Thyroid gland (tissue), 4 donors: ENCODE measurements at regions not wholly inside any gene's neighbourhood (a gene's known extent, or its start where the extent isn't known, plus 50 kb on each side); places are given as distances from the start of the nearest gene placed in this dataset.

Experiments
- DNase-seq, 2 donors: peaks; one replicate each; pipeline ENCODE4 v3.0.0-alpha.2; 2019
- H3K27ac ChIP-seq, 3 donors: fragments of 200-600 bp; sonication (generic); 1 replicate in 2 of 3; 2 replicates in 1 of 3; pipeline ENCODE4 v1.5.1; 2016 to 2019; ENCODE audit warnings: mild to moderate bottlenecking in 1 of 3, moderate library complexity in 1 of 3
- H3K27me3 ChIP-seq: fragments of 200-600 bp; sonication (generic); one replicate; pipeline ENCODE4 v1.5.1; 2019
- H3K36me3 ChIP-seq, 2 donors: fragments of 200-600 bp; sonication (generic); one replicate each; pipeline ENCODE4 v1.5.1; 2016 to 2019
- H3K4me1 ChIP-seq, 2 donors: fragments of 200-600 bp; sonication (generic); one replicate each; pipeline ENCODE4 v1.5.1; 2017 to 2019
- H3K4me3 ChIP-seq, 3 donors: fragments of 200-600 bp; sonication (generic); replicated peaks in 1 of 3; 1 replicate in 2 of 3; 2 replicates in 1 of 3; pipeline ENCODE4 v1.5.1; 2016; ENCODE audit warnings: mild to moderate bottlenecking in 1 of 3
- H3K9me3 ChIP-seq: fragments of 200-600 bp; sonication (generic); one replicate; pipeline ENCODE4 v1.5.1; 2017
- POLR2A ChIP-seq, 2 donors: fragments of 450-650 bp; IDR thresholded peaks; one replicate each; pipeline ENCODE4 v1.6.1; 2017; ENCODE audit warnings: antibody characterized with exemption in 2 of 2, mild to moderate bottlenecking in 2 of 2, moderate library complexity in 1 of 2
- WGBS, 2 donors: methylation state at CpG; one replicate each; pipeline ENCODE4 v1.1.5; 2017; 5-methylcytosine and 5-hydroxymethylcytosine counted together
- intact Hi-C: fragments of 100-400 bp; cut with DNase I; formaldehyde crosslinking; loops from one replicate; pipeline ENCODE4 v1.15.1; 2023
- TF ChIP-seq, protein P1 (sequence below), 6 experiments: fragments of 200-600 bp in 3 of 6; fragments of 450-650 bp in 3 of 6; sonication (generic) in 3 of 6; IDR thresholded peaks; one replicate each; pipeline ENCODE4 v1.5.1; 2016 to 2019; ENCODE audit warnings: antibody characterized with exemption in 6 of 6, mild to moderate bottlenecking in 2 of 6, inconsistent platforms in 1 of 6, moderate library complexity in 1 of 6

DNA sequence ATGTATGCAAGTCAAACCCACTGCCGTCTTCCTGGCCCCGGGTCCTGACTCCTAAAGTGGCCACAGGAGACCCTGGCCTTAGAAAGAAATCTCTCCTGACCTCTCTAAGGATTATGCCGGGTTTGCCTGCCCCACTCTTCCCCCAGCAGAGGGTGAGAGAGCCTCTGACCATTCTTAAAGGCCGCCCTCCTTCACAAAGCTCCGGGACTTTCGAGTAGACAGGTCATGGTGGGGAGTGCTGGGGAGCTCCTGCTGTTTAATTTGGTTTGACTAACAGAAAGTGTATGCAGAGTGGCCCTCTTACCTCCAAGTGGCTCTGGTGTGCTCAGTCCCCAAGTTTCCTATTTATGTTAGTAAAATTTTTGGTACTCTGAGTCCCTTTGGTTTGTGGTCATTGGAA lies 111.8 kb downstream of the LRRC70 start:
- no peaks in the 10 kb centered on the region for H3K27me3 ChIP-seq
- TF ChIP-seq, protein P1, sequence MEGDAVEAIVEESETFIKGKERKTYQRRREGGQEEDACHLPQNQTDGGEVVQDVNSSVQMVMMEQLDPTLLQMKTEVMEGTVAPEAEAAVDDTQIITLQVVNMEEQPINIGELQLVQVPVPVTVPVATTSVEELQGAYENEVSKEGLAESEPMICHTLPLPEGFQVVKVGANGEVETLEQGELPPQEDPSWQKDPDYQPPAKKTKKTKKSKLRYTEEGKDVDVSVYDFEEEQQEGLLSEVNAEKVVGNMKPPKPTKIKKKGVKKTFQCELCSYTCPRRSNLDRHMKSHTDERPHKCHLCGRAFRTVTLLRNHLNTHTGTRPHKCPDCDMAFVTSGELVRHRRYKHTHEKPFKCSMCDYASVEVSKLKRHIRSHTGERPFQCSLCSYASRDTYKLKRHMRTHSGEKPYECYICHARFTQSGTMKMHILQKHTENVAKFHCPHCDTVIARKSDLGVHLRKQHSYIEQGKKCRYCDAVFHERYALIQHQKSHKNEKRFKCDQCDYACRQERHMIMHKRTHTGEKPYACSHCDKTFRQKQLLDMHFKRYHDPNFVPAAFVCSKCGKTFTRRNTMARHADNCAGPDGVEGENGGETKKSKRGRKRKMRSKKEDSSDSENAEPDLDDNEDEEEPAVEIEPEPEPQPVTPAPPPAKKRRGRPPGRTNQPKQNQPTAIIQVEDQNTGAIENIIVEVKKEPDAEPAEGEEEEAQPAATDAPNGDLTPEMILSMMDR (IDR thresholded peaks at IDR 0.05): no peak
- no peak for TF ChIP-seq POLR2A (IDR thresholded peaks at IDR 0.05)
- 44 to 53% methylated on average over 6 of the region's 6 CpGs for WGBS, 2 donors
- intact Hi-C loops: no loop called here
- H3K27ac ChIP-seq: peak overlapping the region in 1 of 3 donors; percentile 12
- H3K36me3 ChIP-seq: no peaks in the 10 kb centered on the region
- peaks cover 0 to 6% of the 10 kb centered on the region in 2 donors for H3K4me1 ChIP-seq
- peak; percentile 3 for DNase-seq
- no peaks in the 10 kb centered on the region for H3K9me3 ChIP-seq
- H3K4me3 ChIP-seq: no peak overlapping the region

DNA sequence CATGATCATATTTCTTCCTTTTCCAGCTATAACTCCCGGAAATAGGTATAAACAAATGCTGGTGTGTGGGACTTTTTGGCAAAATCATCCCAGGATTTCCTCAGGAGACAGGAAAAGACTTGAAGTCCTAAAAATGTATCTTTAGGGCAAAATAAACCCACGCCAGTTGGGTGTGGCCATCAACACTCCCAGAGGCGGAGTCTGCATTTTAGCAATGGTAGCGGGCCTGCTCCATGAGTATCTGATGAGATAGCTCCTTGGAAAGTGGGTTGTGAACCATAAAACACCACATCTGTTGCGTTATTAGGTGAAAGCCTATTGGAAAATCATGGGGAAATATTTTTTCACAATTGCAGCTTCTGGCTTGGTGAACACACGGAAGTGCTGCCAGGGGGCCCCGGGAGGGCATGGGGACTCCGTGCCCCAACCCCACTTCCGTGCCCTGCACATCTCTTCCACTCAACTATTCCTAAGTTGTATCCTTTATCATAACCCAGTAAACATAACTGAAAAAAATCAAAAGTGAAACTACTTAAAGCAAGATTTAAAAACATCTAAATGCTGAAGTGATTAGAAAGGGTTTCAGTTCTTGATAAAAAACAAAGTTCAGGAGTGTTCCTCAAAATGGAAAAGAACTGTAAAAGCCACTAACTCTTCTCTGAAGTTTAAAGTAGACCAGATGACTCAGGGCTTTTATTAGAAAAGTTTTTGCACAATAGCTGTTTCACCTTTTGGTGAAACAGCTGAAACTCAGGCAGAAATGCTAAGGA lies 111.2 kb downstream of the LRRC70 start:
- no peak overlapping the region for H3K4me3 ChIP-seq

DNA sequence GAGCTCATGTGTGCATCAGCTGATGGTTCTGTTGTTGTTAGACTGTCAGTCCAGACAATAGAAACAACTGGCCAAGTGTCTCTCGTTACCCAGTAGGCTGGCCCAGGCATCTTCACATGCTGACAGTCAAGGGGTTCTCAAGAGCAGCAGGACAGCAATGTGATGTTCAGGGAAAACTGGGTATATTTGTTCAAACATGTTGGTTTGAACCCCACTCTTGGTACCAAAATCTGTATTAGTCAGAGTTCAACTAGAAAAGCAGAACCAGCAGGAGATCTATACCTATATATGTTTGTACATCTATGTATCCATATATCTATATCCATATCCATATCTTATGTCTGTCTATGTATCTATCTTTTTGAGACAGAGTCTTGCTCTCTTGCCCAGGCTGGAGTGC lies 108.1 kb downstream of the LRRC70 start:
- Histone ChIP-seq H3K9me3 (no peaks in the 10 kb centered on the region), H3K27me3 (no peaks in the 10 kb centered on the region), H3K36me3 (no peaks in the 10 kb centered on the region), H3K27ac (no peak overlapping the region), H3K4me1 (peaks cover 0 to 16% of the 10 kb centered on the region in 2 donors), H3K4me3 (no peak overlapping the region)
- TF ChIP-seq POLR2A (IDR thresholded peaks at IDR 0.05): no peak
- TF ChIP-seq, protein P1 (IDR thresholded peaks at IDR 0.05): no peak
- intact Hi-C loops: no loop called here
- 57 to 86% methylated on average over 1 of the region's 1 CpG for WGBS, 2 donors
- no peak for DNase-seq

More for the DNA sequence above, 111.2 kb downstream of the LRRC70 start:
- Histone ChIP-seq H3K4me1 (peaks cover 0 to 9% of the 10 kb centered on the region in 2 donors), H3K27me3 (no peaks in the 10 kb centered on the region), H3K27ac (peak overlapping the region in 1 of 3 donors; percentile 12), H3K36me3 (no peaks in the 10 kb centered on the region), H3K9me3 (no peaks in the 10 kb centered on the region)
- TF ChIP-seq, protein P1 (IDR thresholded peaks at IDR 0.05): no peak
- no peak for TF ChIP-seq POLR2A (IDR thresholded peaks at IDR 0.05)
- intact Hi-C loops: no loop called here
- 80 to 86% methylated on average over 9 of the region's 9 CpGs for WGBS, 2 donors
- DNase-seq: no peak

DNA sequence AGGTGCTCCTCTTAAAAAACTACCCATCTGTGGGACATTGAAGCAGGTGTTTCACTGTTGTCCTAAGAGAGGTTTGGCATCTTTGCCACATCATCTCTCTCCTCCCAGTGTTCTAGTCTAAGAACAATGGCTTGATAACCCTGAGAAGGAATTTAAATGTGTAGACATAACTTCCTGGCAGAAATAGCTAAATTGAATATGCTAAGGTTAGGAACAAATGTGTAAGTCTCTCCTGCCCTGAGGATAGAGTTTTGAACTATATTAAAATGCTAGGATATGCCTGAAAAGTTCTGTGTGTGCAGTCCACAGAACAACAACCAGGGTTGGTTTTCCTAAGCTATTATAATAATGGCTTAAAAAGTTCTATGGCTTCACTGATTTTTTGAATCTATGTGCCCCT lies 106.6 kb downstream of the LRRC70 start:
- H3K27ac ChIP-seq: no peak overlapping the region
- intact Hi-C loops: no loop called here

DNA sequence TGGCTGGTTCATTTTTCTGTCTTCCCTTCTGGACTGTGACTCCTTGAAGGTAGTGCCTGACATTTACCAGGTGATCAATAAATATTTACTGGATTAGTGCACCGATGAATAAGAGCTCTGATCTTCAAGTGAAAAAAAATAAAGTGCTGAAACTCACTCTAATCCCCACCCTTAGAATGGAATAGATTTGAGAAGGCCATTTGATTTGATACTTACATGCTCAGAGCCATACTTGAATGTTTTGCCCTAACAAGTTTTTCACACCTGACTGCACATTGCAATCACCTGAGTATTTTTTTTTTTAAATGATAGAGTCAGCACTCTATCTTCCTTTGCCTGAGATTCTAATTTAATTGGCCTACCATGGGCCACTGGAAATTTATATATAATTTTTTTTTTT lies 105.7 kb downstream of the LRRC70 start:
- Histone ChIP-seq H3K4me1 (peaks cover 0 to 10% of the 10 kb centered on the region in 2 donors), H3K4me3 (no peak overlapping the region), H3K27ac (no peak overlapping the region), H3K27me3 (no peaks in the 10 kb centered on the region), H3K9me3 (no peaks in the 10 kb centered on the region), H3K36me3 (no peaks in the 10 kb centered on the region)
- WGBS, 2 donors: 39 to 52% methylated on average over 1 of the region's 1 CpG
- DNase-seq: no peak
- intact Hi-C loops: no loop called here
- TF ChIP-seq POLR2A (IDR thresholded peaks at IDR 0.05): no peak
- TF ChIP-seq, protein P1 (IDR thresholded peaks at IDR 0.05): no peak

More for the DNA sequence above, 106.6 kb downstream of the LRRC70 start:
- Histone ChIP-seq H3K27me3 (no peaks in the 10 kb centered on the region), H3K4me1 (peaks cover 0 to 13% of the 10 kb centered on the region in 2 donors), H3K4me3 (no peak overlapping the region), H3K9me3 (no peaks in the 10 kb centered on the region), H3K36me3 (no peaks in the 10 kb centered on the region)
- DNase-seq: peak; percentile 12 to 33
- no peak for TF ChIP-seq POLR2A (IDR thresholded peaks at IDR 0.05)
- TF ChIP-seq, protein P1 (IDR thresholded peaks at IDR 0.05): no peak
